WTC11 (cell line): ENCODE measurements at regions not wholly inside any gene's neighbourhood (a gene's known extent, or its start where the extent isn't known, plus 50 kb on each side); places are given as distances from the start of the nearest gene placed in this dataset.

Source experiments
- ATAC-seq: fragments of 200-7000 bp; cut with Tn5 transposase; 2 replicates; pipeline ENCODE4 v1.10.0; 2021; ENCODE audit warnings: mild to moderate bottlenecking, moderate library complexity
- CTCF ChIA-PET: fragments of 300-600 bp; sonication (Branson Sonifier 250); formaldehyde crosslinking; loops from one replicate; lab custom pipeline; 2021; ENCODE audit warnings: antibody characterized with exemption; lab: Charles Lee
- POLR2A ChIA-PET: fragments of 350-600 bp; sonication (Branson Sonifier 250); formaldehyde crosslinking; loops from one replicate; lab custom pipeline; 2021; ENCODE audit warnings: antibody characterized with exemption; lab: Charles Lee
- DNase-seq: peaks from one replicate; pipeline ENCODE4 v3.0.0; 2021; ENCODE audit warnings: low spot score
- H3K27ac Mint-ChIP-seq: 2 replicates; pipeline ENCODE4 v1.8.0; 2021; ENCODE audit warnings: mixed read lengths
- H3K27me3 Mint-ChIP-seq: 2 replicates; pipeline ENCODE4 v1.8.0; 2021; ENCODE audit warnings: low read depth, mild to moderate bottlenecking, moderate library complexity, mixed read lengths
- H3K36me3 Mint-ChIP-seq: 2 replicates; pipeline ENCODE4 v1.8.0; 2021; ENCODE audit warnings: mixed read lengths
- H3K4me1 Mint-ChIP-seq: 2 replicates; pipeline ENCODE4 v1.8.0; 2022; ENCODE audit warnings: mixed read lengths
- H3K4me3 Mint-ChIP-seq: 2 replicates; pipeline ENCODE4 v1.8.0; 2021; ENCODE audit warnings: mild to moderate bottlenecking, moderate library complexity, mixed read lengths
- H3K9me3 Mint-ChIP-seq: 2 replicates; pipeline ENCODE4 v1.8.0; 2021; ENCODE audit warnings: mixed read lengths
- ATF3 ChIP-seq: sonication (generic); formaldehyde crosslinking; conservative IDR thresholded peaks from 2 replicates; pipeline ENCODE4 v1.8.1; 2022; ENCODE audit warnings: mild to moderate bottlenecking, missing genetic modification reagents
- ATF6 ChIP-seq: sonication (generic); formaldehyde crosslinking; IDR thresholded peaks from 2 replicates; pipeline ENCODE4 v1.8.1; 2023; ENCODE audit warnings: mild to moderate bottlenecking, missing genetic modification reagents
- ELF4 ChIP-seq: sonication (generic); formaldehyde crosslinking; IDR thresholded peaks from 2 replicates; pipeline ENCODE4 v1.8.1; 2022; ENCODE audit warnings: low read depth, mild to moderate bottlenecking, moderate library complexity, missing genetic modification reagents
- EMX1 ChIP-seq: fragments of 250-450 bp; sonication (Bioruptor Pico); IDR thresholded peaks from 2 replicates; pipeline ENCODE4 v1.8.0; 2021; ENCODE audit warnings: mild to moderate bottlenecking
- ERG ChIP-seq: fragments of 250-450 bp; sonication (Bioruptor Pico); IDR thresholded peaks from 2 replicates; pipeline ENCODE4 v1.8.0; 2021; ENCODE audit warnings: mild to moderate bottlenecking
- JAZF1 ChIP-seq: fragments of 250-450 bp; sonication (Bioruptor Pico); IDR thresholded peaks from 2 replicates; pipeline ENCODE4 v1.9.0; 2021; ENCODE audit warnings: moderate library complexity, mild to moderate bottlenecking, inconsistent platforms
- MLX ChIP-seq: sonication (generic); formaldehyde crosslinking; IDR thresholded peaks from 2 replicates; pipeline ENCODE4 v1.8.1; 2023; ENCODE audit warnings: mild to moderate bottlenecking, missing genetic modification reagents, moderate library complexity
- NFATC4 ChIP-seq: fragments of 250-450 bp; sonication (Bioruptor Pico); IDR thresholded peaks from 2 replicates; pipeline ENCODE4 v1.9.0; 2021; ENCODE audit warnings: mild to moderate bottlenecking
- NR2C2 ChIP-seq: sonication (generic); formaldehyde crosslinking; IDR thresholded peaks from 2 replicates; pipeline ENCODE4 v1.8.0; 2022; ENCODE audit warnings: mild to moderate bottlenecking, missing genetic modification reagents
- SMAD4 ChIP-seq: sonication (generic); formaldehyde crosslinking; IDR thresholded peaks from 2 replicates; pipeline ENCODE4 v1.8.0; 2022; ENCODE audit warnings: mild to moderate bottlenecking, missing genetic modification reagents
- TP53 ChIP-seq: sonication (generic); formaldehyde crosslinking; IDR thresholded peaks from 2 replicates; pipeline ENCODE4 v1.8.1; 2023; ENCODE audit warnings: mild to moderate bottlenecking, missing genetic modification reagents
- ZBTB21 ChIP-seq: sonication (generic); formaldehyde crosslinking; IDR thresholded peaks from 2 replicates; pipeline ENCODE4 v1.8.1; 2023; ENCODE audit warnings: mild to moderate bottlenecking, missing genetic modification reagents, borderline replicate concordance
- ZMAT4 ChIP-seq: fragments of 250-450 bp; sonication (Bioruptor Pico); IDR thresholded peaks from 2 replicates; pipeline ENCODE4 v1.9.0; 2021; ENCODE audit warnings: mild to moderate bottlenecking
- ZNF121 ChIP-seq: sonication (generic); formaldehyde crosslinking; IDR thresholded peaks from 2 replicates; pipeline ENCODE4 v1.8.0; 2023; ENCODE audit warnings: missing genetic modification reagents
- ZNF396 ChIP-seq: fragments of 250-450 bp; sonication (Bioruptor Pico); IDR thresholded peaks from 2 replicates; pipeline ENCODE4 v1.8.0; 2021; ENCODE audit warnings: mild to moderate bottlenecking, moderate library complexity, borderline replicate concordance
- ZNF532 ChIP-seq: fragments of 250-450 bp; sonication (Bioruptor Pico); IDR thresholded peaks from 2 replicates; pipeline ENCODE4 v1.9.0; 2021; ENCODE audit warnings: mild to moderate bottlenecking, borderline replicate concordance
- TF ChIP-seq, protein P1 (sequence below): sonication (generic); formaldehyde crosslinking; IDR thresholded peaks from 2 replicates; pipeline ENCODE4 v1.8.1; 2022; ENCODE audit warnings: mild to moderate bottlenecking, missing genetic modification reagents, moderate library complexity, borderline replicate concordance
- TF ChIP-seq, protein P2 (sequence below): sonication (generic); formaldehyde crosslinking; conservative IDR thresholded peaks from 2 replicates; pipeline ENCODE4 v1.8.1; 2023; ENCODE audit warnings: mild to moderate bottlenecking, low read depth, missing genetic modification reagents, moderate library complexity
- TF ChIP-seq, protein P3 (sequence below): sonication (generic); formaldehyde crosslinking; IDR thresholded peaks from 2 replicates; pipeline ENCODE4 v1.8.1; 2022; ENCODE audit warnings: low read depth, missing genetic modification reagents, borderline replicate concordance

- Mint-ChIP-seq H3K27ac (no peak overlapping the region), H3K4me1 (peaks cover 4% of the 10 kb centered on the region), H3K36me3 (no peaks in the 10 kb centered on the region), H3K4me3 (no peak overlapping the region), H3K9me3 (peaks cover 8% of the 10 kb centered on the region), H3K27me3 (no peaks in the 10 kb centered on the region)
- CTCF ChIA-PET: no interaction called here
- DNase-seq (no peak), ATAC-seq (no peak)
- POLR2A ChIA-PET: no interaction called here
- TF ChIP-seq ZBTB21 (CRISPR knock-in tag): no peak
- no peak for TF ChIP-seq SMAD4 (CRISPR knock-in tag)
Measured at GRCh38 chr4:36446275-36446674, 164.9 kb downstream of the DTHD1 start.

DNA sequence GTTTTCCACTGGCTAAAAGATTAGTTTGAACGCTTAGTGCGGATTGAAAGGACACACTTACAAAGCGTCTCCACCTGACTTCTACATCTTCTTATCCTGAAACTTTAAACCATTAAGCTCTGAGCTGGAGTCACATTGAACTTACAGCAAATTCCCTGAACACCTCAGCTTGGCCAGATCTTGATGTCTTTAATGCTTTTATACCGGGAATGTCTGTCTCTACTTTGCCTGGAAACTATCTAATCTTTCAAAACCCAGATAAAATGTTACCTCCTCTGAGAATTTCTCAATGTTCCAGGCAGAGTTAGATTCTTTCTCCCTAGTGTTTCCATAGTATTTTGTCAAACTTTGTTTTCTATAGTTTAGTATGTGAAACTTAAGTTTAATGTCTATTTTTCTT is 179.9 kb downstream of the DTHD1 start:
- POLR2A ChIA-PET: no interaction called here
- no peak overlapping the region for H3K4me3 Mint-ChIP-seq
- no peaks in the 10 kb centered on the region for H3K27me3 Mint-ChIP-seq
- H3K36me3 Mint-ChIP-seq: no peaks in the 10 kb centered on the region; the same call in 1 of the 2 replicates
- DNase-seq (no peak), ATAC-seq (no peak)
- peaks cover 4% of the 10 kb centered on the region for H3K4me1 Mint-ChIP-seq
- peaks cover 17% of the 10 kb centered on the region; the same call in 1 of the 2 replicates for H3K9me3 Mint-ChIP-seq
- CTCF ChIA-PET: no interaction called here
- TF ChIP-seq NFATC4 (no peak), ZMAT4 (no peak), TP53 (CRISPR knock-in tag) (no peak), ZNF396 (CRISPR knock-in tag) (no peak), MLX (CRISPR knock-in tag) (no peak), ZNF532 (CRISPR knock-in tag) (no peak), ZNF121 (CRISPR knock-in tag) (no peak), ELF4 (CRISPR knock-in tag) (no peak), EMX1 (CRISPR knock-in tag) (no peak), ATF6 (CRISPR knock-in tag) (no peak), ZBTB21 (CRISPR knock-in tag) (no peak), SMAD4 (CRISPR knock-in tag) (no peak), ERG (no peak), ATF3 (no peak), JAZF1 (CRISPR knock-in tag) (no peak), NR2C2 (no peak)
- TF ChIP-seq, protein P1, sequence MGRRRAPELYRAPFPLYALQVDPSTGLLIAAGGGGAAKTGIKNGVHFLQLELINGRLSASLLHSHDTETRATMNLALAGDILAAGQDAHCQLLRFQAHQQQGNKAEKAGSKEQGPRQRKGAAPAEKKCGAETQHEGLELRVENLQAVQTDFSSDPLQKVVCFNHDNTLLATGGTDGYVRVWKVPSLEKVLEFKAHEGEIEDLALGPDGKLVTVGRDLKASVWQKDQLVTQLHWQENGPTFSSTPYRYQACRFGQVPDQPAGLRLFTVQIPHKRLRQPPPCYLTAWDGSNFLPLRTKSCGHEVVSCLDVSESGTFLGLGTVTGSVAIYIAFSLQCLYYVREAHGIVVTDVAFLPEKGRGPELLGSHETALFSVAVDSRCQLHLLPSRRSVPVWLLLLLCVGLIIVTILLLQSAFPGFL (CRISPR knock-in tag): no peak
- TF ChIP-seq, protein P2, sequence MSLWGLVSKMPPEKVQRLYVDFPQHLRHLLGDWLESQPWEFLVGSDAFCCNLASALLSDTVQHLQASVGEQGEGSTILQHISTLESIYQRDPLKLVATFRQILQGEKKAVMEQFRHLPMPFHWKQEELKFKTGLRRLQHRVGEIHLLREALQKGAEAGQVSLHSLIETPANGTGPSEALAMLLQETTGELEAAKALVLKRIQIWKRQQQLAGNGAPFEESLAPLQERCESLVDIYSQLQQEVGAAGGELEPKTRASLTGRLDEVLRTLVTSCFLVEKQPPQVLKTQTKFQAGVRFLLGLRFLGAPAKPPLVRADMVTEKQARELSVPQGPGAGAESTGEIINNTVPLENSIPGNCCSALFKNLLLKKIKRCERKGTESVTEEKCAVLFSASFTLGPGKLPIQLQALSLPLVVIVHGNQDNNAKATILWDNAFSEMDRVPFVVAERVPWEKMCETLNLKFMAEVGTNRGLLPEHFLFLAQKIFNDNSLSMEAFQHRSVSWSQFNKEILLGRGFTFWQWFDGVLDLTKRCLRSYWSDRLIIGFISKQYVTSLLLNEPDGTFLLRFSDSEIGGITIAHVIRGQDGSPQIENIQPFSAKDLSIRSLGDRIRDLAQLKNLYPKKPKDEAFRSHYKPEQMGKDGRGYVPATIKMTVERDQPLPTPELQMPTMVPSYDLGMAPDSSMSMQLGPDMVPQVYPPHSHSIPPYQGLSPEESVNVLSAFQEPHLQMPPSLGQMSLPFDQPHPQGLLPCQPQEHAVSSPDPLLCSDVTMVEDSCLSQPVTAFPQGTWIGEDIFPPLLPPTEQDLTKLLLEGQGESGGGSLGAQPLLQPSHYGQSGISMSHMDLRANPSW (CRISPR knock-in tag): no peak
- TF ChIP-seq, protein P3, sequence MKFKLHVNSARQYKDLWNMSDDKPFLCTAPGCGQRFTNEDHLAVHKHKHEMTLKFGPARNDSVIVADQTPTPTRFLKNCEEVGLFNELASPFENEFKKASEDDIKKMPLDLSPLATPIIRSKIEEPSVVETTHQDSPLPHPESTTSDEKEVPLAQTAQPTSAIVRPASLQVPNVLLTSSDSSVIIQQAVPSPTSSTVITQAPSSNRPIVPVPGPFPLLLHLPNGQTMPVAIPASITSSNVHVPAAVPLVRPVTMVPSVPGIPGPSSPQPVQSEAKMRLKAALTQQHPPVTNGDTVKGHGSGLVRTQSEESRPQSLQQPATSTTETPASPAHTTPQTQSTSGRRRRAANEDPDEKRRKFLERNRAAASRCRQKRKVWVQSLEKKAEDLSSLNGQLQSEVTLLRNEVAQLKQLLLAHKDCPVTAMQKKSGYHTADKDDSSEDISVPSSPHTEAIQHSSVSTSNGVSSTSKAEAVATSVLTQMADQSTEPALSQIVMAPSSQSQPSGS (CRISPR knock-in tag): no peak
- H3K27ac Mint-ChIP-seq: no peak overlapping the region
